Spinal cord (tissue), 9 donors: ENCODE measurements at regions not wholly inside any gene's neighbourhood (a gene's known extent, or its start where the extent isn't known, plus 50 kb on each side); places are given as distances from the start of the nearest gene placed in this dataset.
"Not testable (repeated sequence)": the region's sequence is repeated elsewhere in the genome, so short reads cannot be mapped to it uniquely, and the experiment has no call there.

Experiments
- DNase-seq, 6 donors: peaks; one replicate each; pipeline versions ENCODE4 v3.0.0 to v3.0.0-alpha.2; 2013 to 2015; ENCODE audit warnings: low spot score in 6 of 6, low read depth in 4 of 6
- H3K27ac ChIP-seq: one replicate; pipeline ENCODE4 v1.5.1; 2013; ENCODE audit warnings: low read depth, low read length, control low read depth
- H3K27me3 ChIP-seq: one replicate; pipeline ENCODE4 v1.6.1; 2013; ENCODE audit warnings: low read length; ENCODE audit not compliant: control insufficient read depth, insufficient read depth
- H3K36me3 ChIP-seq: one replicate; pipeline ENCODE4 v1.6.1; 2013; ENCODE audit warnings: low read length; ENCODE audit not compliant: control insufficient read depth, insufficient read depth
- H3K4me1 ChIP-seq: one replicate; pipeline ENCODE4 v1.6.1; 2013; ENCODE audit warnings: low read length; ENCODE audit not compliant: control insufficient read depth, insufficient read depth
- H3K4me3 ChIP-seq: one replicate; pipeline ENCODE4 v1.5.1; 2013; ENCODE audit warnings: low read depth, low read length, control low read depth
- H3K9me3 ChIP-seq: one replicate; pipeline ENCODE4 v1.6.1; 2013; ENCODE audit warnings: low read length; ENCODE audit not compliant: control insufficient read depth, insufficient read depth
- WGBS: methylation state at CpG from one replicate; pipeline ENCODE4 v1.1.5; 2013; ENCODE audit warnings: missing lambda C conversion rate; ENCODE audit not compliant: insufficient coverage; 5-methylcytosine and 5-hydroxymethylcytosine counted together
- donor health status: healthy.

GRCh38 chr3:152151877-152152765 lies 116.6 kb upstream of the MBNL1 start:
- H3K4me3 ChIP-seq, DNase-seq, H3K4me1 ChIP-seq, H3K27me3 ChIP-seq, H3K9me3 ChIP-seq, H3K27ac ChIP-seq, H3K36me3 ChIP-seq: not testable (repeated sequence)
- WGBS = 98% methylated on average over 41 of the region's 42 CpGs

GRCh38 chr3:152153115-152153514 lies 115.6 kb upstream of the MBNL1 start:
- not testable (repeated sequence) for DNase-seq, H3K4me1 ChIP-seq, H3K27me3 ChIP-seq, H3K9me3 ChIP-seq, H3K27ac ChIP-seq, H3K4me3 ChIP-seq, H3K36me3 ChIP-seq
- 85% methylated on average over 3 of the region's 5 CpGs for WGBS

GRCh38 chr3:152155246-152156020 lies 113.3 kb upstream of the MBNL1 start:
- H3K4me1 ChIP-seq = no peaks in the 10 kb centered on the region

GRCh38 chr3:152156880-152157279 lies 111.8 kb upstream of the MBNL1 start:
- Histone ChIP-seq H3K27me3 (no peaks in the 10 kb centered on the region), H3K27ac (no peak overlapping the region), H3K9me3 (no peaks in the 10 kb centered on the region), H3K4me3 (no peak overlapping the region), H3K36me3 (no peaks in the 10 kb centered on the region), H3K4me1 (no peaks in the 10 kb centered on the region)
- DNase-seq = no peak
- no CpG with 5 or more reads among the region's 3 CpGs for WGBS

More at GRCh38 chr3:152155246-152156020, 113.3 kb upstream of the MBNL1 start:
- Histone ChIP-seq H3K9me3 (no peaks in the 10 kb centered on the region), H3K4me3 (no peak overlapping the region), H3K27me3 (no peaks in the 10 kb centered on the region), H3K27ac (no peak overlapping the region), H3K36me3 (no peaks in the 10 kb centered on the region)
- no peak for DNase-seq
- WGBS = 100% methylated on average over 1 of the region's 5 CpGs

GRCh38 chr3:152157337-152157736 lies 111.4 kb upstream of the MBNL1 start:
- DNase-seq = no peak
- Histone ChIP-seq H3K9me3 (no peaks in the 10 kb centered on the region), H3K4me1 (no peaks in the 10 kb centered on the region), H3K4me3 (no peak overlapping the region), H3K27ac (no peak overlapping the region), H3K36me3 (no peaks in the 10 kb centered on the region), H3K27me3 (no peaks in the 10 kb centered on the region)

- WGBS = 68% methylated on average over 2 of the region's 4 CpGs
- DNase-seq = peak in 1 of 6 donors; percentile 7
- Histone ChIP-seq H3K36me3 (no peaks in the 10 kb centered on the region), H3K4me3 (no peak overlapping the region), H3K27ac (no peak overlapping the region), H3K4me1 (no peaks in the 10 kb centered on the region), H3K27me3 (no peaks in the 10 kb centered on the region), H3K9me3 (no peaks in the 10 kb centered on the region)
Observed at GRCh38 chr3:152159328-152159727, 109.4 kb upstream of the MBNL1 start.

GRCh38 chr3:152160350-152161011 lies 108.2 kb upstream of the MBNL1 start:
- Histone ChIP-seq H3K27ac (no peak overlapping the region), H3K9me3 (no peaks in the 10 kb centered on the region), H3K27me3 (no peaks in the 10 kb centered on the region), H3K36me3 (no peaks in the 10 kb centered on the region), H3K4me3 (no peak overlapping the region), H3K4me1 (no peaks in the 10 kb centered on the region)
- WGBS = 57% methylated on average over 1 of the region's 5 CpGs
- no peak for DNase-seq

- 89% methylated on average over 1 of the region's 1 CpG for WGBS
Observed at GRCh38 chr3:152172460-152172859, 96.3 kb upstream of the MBNL1 start.

GRCh38 chr3:152173627-152174026 lies 95.1 kb upstream of the MBNL1 start:
- Histone ChIP-seq H3K27me3 (no peaks in the 10 kb centered on the region), H3K36me3 (no peaks in the 10 kb centered on the region), H3K4me1 (no peaks in the 10 kb centered on the region), H3K4me3 (no peak overlapping the region), H3K9me3 (no peaks in the 10 kb centered on the region), H3K27ac (no peak overlapping the region)
- WGBS = no CpG with 5 or more reads among the region's 1 CpG
- no peak for DNase-seq

More at GRCh38 chr3:152172460-152172859, 96.3 kb upstream of the MBNL1 start:
- Histone ChIP-seq H3K27me3 (no peaks in the 10 kb centered on the region), H3K9me3 (no peaks in the 10 kb centered on the region), H3K4me1 (no peaks in the 10 kb centered on the region), H3K4me3 (no peak overlapping the region), H3K36me3 (no peaks in the 10 kb centered on the region), H3K27ac (no peak overlapping the region)
- no peak for DNase-seq
